NCI-H1417 (cell line): ENCODE measurements at regions not wholly inside any gene's neighbourhood (a gene's known extent, or its start where the extent isn't known, plus 50 kb on each side); places are given as distances from the start of the nearest gene placed in this dataset.

ENCODE experiments used
- DNase-seq, 3 experiments: peaks; one replicate each; lab custom pipeline; 2025; lab: John Stamatoyannopoulos, UW

DNA sequence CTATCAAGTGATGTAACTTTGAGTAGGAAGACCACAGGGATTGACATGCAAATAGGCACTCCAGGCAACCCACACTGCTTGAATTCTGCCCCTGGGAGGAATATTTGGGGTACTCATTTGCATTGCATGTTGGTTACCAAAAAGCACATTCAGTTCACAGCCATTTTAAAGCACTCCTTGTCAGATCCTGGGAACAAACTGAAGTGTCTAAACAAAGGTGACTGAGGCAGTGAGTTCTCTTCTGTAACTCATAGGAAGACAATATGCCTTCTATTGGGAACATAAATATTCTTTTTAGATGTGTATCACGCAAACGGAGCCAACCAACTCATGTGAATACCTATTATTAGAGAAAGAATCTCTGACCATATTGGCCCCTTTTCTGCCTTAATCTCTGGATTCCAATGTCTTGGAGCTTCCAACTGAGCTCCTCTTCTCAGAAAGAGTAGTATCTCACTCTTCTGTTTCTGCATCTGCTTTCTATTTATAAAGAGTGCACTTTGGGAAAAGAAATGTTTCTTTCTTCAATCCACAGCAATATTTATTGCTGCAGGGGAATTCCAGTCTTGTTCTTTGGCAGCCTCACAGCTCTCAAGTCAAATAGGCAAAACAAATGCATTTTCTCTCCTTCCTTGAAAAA is 125.7 kb upstream of the NBEA start:
- no peak for DNase-seq

DNA sequence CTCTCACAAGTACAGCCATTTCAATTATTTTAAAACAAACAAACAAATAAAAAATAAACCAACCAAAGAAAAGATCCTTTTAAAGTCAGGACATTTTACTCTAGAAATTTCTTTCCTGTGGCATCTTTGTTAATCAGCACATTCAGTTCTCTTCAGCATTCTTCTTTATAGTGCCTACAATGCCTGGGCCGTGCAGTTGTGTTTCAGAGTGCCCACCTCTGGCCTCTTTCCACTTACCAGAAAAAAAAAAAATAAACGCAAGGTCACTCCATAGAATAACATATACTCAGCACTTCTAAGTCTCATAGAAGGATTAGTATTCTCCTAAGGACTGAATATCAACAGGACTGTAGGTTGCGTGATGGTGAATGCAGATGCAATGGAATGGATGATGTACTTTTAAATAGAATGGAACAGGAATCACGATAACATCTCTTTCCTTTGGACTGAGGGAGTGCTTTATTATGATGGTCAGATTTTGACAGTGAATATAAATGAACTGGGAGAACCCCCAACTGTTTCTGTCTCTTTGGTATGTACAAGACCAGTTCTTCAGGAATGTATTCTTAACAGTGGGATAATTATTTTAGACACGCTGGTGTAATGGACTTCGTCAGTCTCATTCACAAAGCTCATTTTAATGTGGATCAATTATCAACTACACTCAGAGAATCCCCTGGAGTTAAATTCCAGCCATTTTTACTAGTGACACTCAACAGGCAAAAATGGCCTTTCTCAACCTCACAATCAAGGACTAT is 125.0 kb upstream of the NBEA start:
- no peak for DNase-seq

DNA sequence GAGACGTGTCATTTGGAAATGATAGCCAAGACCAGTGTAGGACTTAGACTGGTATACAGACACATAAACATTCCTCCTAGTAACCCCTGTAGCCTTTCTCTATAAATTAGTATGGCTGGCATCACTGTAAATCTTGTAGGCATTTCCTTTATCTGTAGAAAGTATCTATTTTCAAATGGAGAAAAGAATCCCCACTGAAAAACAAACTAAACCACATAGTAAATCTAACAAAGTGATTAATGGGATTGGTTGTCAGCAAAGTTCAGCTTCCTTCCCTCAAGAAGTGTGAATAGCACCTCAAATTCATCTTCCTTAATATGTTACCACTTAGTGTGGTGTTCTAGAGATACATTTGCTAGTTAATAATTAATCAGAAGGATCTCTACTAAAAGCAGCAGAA is 119.4 kb upstream of the NBEA start:
- DNase-seq = no peak

DNA sequence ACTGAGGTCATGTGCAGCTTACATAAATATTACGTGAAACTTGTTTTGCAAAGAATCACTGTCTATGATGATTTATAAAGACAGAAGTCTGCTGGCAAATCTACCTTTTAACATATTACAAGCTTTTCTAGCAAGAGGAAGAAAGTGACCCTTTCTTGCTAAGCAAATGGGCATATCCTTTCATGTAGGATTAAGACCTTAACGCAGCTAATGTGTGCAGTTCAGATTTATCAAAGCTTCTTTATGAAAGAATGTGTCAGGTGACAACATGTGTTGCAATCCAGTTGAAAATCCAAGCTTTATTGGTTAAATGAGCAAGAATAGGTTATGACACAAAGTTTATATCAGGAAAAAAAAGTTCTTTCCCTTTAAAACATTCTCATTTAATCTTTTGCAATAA is 115.6 kb upstream of the NBEA start:
- DNase-seq = no peak

DNA sequence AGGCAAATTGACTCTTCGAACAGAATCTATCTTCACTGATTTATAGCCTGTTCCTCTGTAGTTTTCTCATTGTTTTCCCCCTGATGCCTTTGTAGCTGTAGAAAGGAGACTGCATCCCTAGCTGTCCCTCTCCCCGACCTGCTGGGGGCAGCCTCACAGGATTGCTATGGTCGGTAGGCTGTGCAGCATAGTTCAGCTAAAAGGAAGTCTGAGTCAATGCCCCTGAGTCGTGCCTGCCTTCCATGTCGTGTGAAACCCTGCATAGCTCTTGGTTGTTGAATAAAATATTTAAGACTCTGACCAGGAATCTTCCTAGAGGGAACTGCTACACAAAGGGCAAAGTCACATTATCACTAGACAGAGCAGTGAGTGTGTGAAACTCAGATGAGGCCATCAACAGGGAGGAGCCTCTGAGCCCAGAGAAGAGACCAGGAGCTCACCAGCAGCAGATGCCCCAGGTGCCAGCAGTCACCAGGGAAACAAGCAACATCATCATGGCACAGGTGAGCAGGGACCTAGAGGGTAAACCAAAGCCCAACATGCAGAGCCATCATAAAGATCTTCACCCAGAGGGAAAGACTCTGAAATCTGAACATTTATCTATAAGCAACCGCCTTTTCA is 108.4 kb upstream of the NBEA start:
- no peak for DNase-seq

DNA sequence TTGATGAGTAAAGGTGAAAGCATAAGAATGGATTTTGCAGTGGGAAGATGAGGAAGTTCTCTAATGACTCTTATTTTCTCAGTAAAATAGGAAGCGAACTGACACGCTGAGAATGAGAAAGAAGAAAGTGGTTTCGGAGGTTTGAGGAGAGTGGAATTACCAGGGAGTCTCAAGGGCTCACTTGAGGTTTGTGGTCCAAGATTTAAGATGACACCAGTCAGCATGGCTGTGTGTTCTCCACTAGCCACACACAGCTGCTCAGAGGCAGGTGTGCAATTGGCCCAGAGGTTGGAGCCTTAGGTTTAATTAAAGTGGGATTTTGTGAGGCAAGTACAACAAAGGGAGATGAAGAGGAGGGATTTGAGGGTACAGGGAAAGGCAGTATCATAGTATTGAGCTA is 99.6 kb upstream of the NBEA start:
- peak in 1 of 3 experiments; percentile 58 for DNase-seq

DNA sequence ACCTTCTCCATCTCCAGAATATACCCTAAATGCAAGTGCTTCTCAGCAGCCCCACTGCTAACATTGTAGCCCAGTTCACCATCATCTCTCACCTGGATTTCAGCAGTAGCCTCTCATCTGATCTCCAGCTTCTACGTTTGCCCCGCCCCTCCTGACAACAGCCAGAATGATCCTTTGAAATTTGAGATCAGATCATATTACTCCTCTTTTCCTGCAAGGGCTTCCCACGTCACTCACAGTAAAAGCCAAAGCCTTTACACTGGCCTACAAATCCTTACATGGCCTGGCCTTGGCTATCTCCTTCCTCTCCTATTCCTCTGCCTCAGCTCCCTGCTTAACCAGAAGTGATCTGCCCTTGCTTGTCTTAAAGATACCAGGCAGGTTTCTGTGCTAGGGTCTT is 94.3 kb upstream of the NBEA start:
- peak in 1 of 3 experiments; percentile 69 for DNase-seq

DNA sequence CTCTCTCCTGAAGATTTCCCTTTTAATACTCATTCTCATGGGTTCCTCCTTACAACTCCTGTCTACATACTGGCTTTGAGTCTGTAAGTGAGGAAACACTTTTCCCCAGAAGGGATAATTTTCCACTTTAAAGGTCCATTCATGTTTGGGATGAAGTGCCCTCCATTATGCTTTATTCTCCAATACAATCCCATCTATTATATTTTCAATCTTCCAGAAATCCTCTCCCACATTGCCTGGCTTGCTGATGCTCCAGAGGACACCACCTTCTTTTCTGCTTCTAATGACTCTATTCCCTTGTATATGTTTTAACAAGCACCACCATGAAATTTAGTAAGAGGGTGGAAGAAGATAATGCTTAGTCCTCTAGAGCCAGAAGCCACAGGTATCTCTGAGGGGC is 92.7 kb upstream of the NBEA start:
- no peak for DNase-seq

DNA sequence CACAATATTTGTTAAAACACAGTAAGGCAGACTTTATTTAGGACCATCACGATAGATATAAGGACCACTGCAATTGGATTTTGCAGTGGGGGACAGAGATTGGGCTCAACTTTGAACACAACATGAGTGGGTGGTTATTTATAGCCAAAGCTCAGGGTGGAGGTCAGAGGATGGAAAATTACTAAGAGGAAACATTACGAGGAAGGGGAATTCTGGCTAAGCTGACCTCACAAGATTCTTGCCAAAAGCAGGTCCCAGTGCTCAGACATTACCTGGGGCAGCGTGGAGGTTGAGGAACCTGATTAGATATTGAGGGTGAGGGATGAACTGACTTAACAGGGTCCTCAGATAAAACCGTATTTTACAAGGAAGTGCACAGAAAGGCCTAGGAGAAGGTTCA is 88.9 kb upstream of the NBEA start:
- DNase-seq = no peak

DNA sequence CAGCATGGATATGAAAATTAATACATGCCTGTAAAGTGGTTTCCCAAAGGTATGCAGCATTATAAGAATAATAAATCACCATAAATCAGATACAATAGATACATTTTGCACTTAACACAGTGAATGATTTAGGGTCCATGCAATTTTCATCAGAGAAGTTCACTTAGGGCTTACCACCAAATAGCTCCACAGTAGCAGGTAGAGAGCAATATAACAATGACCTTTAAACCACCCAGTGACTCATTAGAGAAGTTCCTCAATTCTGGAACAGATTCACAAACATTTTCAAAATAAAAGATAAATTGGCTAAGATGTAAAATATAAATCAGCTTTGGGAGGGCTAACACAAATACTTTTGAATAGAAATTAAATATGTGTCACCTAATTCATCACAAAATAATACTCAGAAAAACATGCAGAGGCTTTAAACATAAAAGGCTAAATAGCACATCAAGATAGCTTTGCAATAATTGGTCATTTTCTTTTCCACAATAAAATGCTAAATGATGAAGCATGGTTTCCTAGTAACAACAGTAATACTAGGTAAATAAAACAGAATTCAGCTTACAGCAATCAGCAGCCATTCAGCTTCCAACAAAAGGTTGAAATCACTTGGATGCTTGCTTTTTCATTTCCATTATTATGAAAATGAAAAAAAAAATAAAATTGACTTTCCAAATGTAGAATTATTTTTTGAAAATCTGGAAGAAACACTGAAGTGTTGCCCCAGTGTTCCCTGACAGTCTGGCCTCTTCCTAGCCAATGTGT is 84.3 kb upstream of the NBEA start:
- peak in 1 of 3 experiments; percentile 51 for DNase-seq

DNA sequence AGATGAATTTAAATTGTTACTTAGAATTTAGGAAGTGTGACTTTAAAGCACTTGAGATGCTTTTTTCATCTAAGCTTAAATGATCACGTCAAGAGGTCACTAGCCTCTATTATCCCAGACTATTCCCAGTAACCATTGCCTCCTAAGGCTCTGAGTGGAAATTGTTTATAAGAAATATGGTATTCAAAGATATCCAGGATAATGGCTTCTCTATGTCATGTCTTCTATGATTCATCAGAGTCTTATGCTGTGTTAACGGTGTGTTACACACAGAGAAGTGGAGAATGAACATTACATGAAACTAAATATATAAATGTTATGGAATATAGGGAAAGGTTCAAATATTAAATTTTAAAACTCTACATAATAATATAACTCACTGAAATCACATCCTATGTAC is 79.8 kb upstream of the NBEA start:
- DNase-seq = no peak

DNA sequence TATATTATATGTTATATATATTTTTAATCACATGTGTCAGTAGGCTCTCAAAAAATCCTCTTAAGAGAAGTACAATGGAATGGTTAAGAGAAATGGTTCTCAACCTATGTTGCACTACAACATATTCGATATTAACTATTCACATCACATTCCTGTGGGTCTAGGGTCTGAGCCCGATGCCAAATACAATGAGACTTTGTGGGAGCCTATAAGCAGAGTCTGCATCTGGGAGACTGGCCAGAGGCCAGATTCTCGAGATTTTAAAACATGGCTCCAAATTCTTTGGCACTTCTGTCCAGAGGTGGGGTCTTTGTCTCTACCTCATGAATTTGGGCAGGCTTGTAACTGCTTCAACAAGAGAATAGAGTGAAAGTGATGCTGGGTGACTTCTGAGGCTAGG is 79.4 kb upstream of the NBEA start:
- DNase-seq = no peak

DNA sequence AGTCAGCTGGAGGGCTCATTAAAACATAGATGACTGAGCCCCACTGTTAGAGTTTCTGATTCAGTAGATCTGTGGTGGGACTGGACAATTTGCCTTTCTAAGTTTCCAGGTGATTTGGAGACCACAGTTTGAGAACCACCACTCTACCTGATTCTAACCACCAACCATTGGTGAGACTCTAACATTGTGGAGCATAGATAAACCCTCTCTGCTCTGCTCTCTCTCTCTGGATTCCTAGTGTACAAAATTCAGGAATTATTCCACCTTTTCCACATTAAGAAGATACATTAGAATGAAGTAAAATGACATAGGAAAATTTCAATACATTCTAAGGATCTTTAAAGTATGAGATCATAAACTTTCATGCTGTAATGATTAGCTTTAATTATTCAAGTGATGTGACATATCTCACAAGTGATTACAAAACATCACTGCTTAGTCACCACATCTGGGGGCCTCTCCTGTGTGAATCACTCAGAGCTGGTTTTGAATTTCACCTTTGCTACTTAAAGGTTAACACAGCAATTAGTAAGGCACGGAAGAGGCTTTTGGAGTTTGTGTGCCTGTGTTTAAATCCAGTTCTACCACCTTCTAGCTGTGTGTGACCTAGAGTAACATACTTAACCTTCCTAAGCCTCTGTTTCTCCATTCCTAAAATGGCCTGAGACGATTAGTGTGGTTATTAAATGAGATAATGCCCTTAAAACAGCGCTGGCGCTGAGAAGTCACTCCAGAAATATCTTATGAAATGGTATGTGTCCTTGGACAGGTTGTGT is 78.5 kb upstream of the NBEA start:
- peak in 1 of 3 experiments; percentile 2 for DNase-seq

DNA sequence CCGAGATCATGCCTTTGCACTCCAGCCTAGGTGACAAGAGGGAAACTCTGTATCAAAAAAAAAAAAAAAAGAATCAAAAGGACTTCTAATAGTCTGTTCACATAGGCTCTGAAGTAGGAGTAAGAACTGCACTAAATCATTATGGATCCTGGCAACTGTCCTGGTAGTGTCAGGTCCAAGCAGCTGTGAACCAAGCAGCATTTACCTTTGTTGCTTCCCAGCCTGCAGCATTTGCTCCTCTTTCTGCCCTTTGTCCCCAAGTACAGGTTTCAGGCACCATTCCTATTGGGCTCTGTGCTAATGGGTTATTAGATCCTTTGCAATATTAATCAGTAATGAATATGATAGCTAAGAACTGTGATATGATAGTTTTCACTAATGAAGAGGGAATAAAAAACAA is 77.4 kb upstream of the NBEA start:
- peak in 1 of 3 experiments; percentile 13 for DNase-seq

DNA sequence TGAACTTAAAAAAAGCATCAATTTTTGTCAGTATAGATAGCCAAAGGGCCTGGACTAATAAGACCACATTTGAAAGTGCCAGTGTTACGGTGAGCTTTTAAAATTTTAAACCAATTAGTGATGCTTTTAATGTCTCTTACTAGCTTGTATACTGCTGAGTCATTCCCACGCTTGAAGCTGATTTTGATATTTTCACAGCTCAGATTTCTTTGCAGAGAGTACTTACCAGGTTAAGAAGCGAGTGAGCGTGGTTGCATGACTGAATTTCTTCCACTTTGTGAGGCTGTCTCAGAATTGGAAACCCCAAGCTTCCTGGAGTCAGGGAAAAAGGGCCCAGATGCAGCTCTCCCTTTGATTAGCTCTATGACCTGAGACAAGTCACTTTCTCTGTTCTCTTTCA is 74.5 kb upstream of the NBEA start:
- peak in 2 of 3 experiments; percentile 15 to 34 for DNase-seq

DNA sequence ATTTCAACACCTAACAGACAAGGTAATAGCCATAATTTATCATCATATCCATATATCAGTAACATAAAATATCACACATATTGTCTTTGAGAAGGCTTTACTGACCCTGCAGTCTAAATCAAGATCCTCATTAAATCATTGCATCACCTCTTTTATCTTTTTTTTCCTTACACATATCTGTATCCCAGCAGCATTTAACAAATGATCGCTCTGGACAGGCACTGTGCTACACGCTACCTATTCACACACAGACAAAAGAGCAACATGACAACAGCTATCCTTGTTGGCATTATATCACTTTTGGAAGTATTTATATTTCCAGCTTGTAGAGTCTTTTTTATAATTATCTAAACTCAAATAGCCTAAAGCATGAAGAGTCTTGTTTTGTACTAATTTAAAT is 73.3 kb upstream of the NBEA start:
- peak in 1 of 3 experiments; percentile 3 for DNase-seq

DNA sequence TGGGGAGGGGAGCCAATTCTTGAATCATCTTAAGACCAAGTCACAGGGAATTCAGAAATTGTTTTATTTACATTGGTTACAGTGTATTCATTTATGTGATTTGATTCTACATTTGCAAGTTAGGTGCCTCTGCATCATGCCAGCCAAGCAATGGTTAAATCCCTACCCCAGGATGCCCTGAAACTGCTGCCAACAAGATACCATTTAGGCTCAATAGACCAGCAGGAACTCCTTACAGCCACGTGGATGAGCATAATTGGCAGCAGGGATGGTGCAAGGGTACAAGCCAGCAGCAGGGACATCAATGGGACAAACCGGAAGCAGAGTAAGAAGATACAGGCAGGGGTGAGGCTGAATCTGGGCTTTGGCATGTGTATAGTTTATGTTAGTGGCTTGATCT is 72.4 kb upstream of the NBEA start:
- DNase-seq = no peak

DNA sequence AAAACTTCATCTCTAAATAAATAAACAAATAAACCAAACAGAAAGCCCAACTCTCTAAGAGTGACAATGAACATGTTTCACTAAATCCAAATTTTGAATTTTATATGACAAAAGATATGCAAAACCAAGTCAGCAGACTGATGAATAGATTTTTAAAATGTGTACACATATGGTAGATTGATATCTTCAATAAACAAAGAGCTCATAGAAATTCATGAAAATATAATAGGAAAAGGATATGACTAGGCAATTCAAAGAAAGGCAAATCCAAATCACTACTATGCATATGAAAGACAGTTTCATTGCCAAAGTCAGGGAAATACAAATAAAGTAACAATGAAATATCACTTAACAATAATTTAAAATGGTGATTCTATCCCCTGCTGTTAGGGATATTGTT is 63.7 kb upstream of the NBEA start:
- DNase-seq = no peak

DNA sequence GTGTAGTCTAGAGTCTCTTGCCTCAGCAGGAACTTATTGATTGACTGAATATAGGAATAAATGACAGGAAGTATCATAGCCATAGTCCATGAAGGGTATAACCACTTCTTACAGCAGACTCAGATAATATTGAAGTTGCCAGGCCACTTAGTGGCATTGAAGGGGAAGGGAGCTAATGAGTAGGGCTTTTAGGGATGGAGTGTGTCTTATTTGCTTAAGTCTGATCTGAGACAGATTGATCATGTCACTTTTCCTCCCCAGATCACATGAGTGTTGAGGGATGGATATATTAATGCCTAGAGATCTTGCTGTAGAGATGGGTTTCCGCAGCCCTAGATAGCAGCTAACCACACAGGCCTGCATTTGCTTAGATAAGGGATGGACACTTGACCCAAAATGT is 62.2 kb upstream of the NBEA start:
- no peak for DNase-seq

DNA sequence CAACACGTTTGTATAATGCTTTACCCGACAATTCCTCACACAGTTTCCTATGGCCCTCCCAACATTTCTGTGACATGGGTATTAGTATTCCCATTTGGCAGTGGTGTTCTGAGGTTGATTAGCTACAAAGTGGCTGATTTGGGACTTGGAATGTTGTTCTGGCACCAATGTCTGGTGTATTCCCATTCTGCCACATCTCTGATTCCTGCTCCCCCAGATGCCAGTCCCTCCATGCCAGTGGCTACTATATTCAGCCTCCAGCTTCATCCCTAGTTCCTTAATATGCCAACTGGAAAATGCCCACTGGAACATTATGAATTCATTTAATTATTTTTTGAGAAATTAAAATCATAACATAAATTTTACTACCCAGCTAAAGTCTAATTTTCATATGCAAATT is 60.6 kb upstream of the NBEA start:
- DNase-seq = no peak

DNA sequence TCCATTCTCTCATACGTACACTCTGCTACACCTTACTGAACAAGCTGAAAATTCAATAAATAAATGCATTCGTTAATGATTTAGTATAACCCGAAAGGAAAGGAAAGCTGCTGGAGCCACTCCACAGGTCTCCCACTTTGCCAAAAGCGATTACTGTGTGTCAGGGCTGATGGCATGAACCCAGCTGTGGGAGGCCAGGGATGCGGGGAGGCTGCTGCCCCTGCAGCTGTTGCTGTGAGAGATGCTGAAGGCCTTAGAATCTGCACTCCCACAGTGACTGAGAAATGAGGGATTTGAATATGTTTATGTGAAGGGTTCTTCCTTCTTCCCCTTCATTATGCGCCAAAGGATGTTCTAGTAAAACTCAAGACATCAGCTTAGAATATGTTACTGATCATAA is 58.7 kb upstream of the NBEA start:
- DNase-seq = no peak

DNA sequence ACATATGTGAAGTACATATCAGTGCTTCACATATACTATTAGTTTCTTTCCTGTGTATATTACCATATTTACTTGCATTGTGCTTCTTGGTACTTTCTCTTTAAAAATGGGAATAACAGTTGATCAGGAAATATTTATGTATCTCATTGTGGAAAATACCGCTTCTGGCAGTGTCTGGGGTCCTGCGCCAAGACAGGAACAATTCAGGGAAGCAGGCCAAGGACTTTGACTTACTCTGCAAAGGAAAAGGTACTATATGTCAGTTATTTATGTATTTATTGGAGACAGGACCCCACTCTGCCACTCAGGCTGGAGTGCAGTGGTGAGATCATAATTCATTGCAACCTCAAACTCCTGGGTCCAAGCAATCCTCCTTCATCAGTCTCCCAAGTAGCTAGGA is 57.7 kb upstream of the NBEA start:
- no peak for DNase-seq
